ENCODE measurements at regions not wholly inside any gene's neighbourhood (a gene's known extent, or its start where the extent isn't known, plus 50 kb on each side); places are given as distances from the start of the nearest gene placed in this dataset.

- no peak for TF ChIP-seq CTCF (IDR thresholded peaks at IDR 0.05; ENCODE audit: insufficient read depth, low read length)
- TF ChIP-seq POLR2AphosphoS5 (IDR thresholded peaks at IDR 0.05; ENCODE audit: low read depth) = no peak
Measured at GRCh38 chr2:241931084-241931975, 61.8 kb downstream of the RTP5 start.
